IPS-18a (cell line): ENCODE measurements at regions not wholly inside any gene's neighbourhood (a gene's known extent, or its start where the extent isn't known, plus 50 kb on each side); places are given as distances from the start of the nearest gene placed in this dataset.

Experiments
- H3K27ac ChIP-seq: one replicate; pipeline ENCODE4 v1.5.1; 2013; ENCODE audit warnings: low read length
- H3K27me3 ChIP-seq: one replicate; pipeline ENCODE4 v1.6.1; 2013; ENCODE audit warnings: mild to moderate bottlenecking, low read length; ENCODE audit not compliant: control insufficient read depth, insufficient read depth
- H3K36me3 ChIP-seq: one replicate; pipeline ENCODE4 v1.6.1; 2013; ENCODE audit warnings: low read depth, low read length; ENCODE audit not compliant: control insufficient read depth
- H3K4me1 ChIP-seq: one replicate; pipeline ENCODE4 v1.6.1; 2013; ENCODE audit warnings: low read depth, low read length; ENCODE audit not compliant: control insufficient read depth
- H3K4me3 ChIP-seq: one replicate; pipeline ENCODE4 v1.5.1; 2013; ENCODE audit warnings: low read length
- H3K9ac ChIP-seq: one replicate; pipeline ENCODE4 v1.6.1; 2013; ENCODE audit warnings: mild to moderate bottlenecking, low read length, moderate library complexity
- H3K9me3 ChIP-seq: one replicate; pipeline ENCODE4 v1.6.1; 2013; ENCODE audit warnings: low read depth, low read length; ENCODE audit not compliant: control insufficient read depth

- Histone ChIP-seq H3K9me3 (no peaks in the 10 kb centered on the region), H3K9ac (no peak overlapping the region), H3K4me1 (no peaks in the 10 kb centered on the region), H3K36me3 (no peaks in the 10 kb centered on the region), H3K4me3 (no peak overlapping the region), H3K27me3 (no peaks in the 10 kb centered on the region), H3K27ac (no peak overlapping the region)
Observed at GRCh38 chr13:82938644-82939043, 943.6 kb downstream of the SLITRK1 start.

GRCh38 chr13:82934000-82934399 is 948.3 kb downstream of the SLITRK1 start:
- Histone ChIP-seq H3K27me3 (no peaks in the 10 kb centered on the region), H3K4me1 (no peaks in the 10 kb centered on the region), H3K9me3 (no peaks in the 10 kb centered on the region), H3K4me3 (no peak overlapping the region), H3K27ac (no peak overlapping the region), H3K9ac (no peak overlapping the region), H3K36me3 (no peaks in the 10 kb centered on the region)

- no peaks in the 10 kb centered on the region for H3K9me3 ChIP-seq
- H3K9ac ChIP-seq, result no peak overlapping the region
- H3K27ac ChIP-seq, result no peak overlapping the region
- H3K36me3 ChIP-seq, result no peaks in the 10 kb centered on the region
- H3K4me3 ChIP-seq, result no peak overlapping the region
- no peaks in the 10 kb centered on the region for H3K4me1 ChIP-seq
- no peaks in the 10 kb centered on the region for H3K27me3 ChIP-seq
Observed at GRCh38 chr13:82925114-82925513, 957.2 kb downstream of the SLITRK1 start.

- no peaks in the 10 kb centered on the region for H3K4me1 ChIP-seq
- no peaks in the 10 kb centered on the region for H3K9me3 ChIP-seq
- H3K9ac ChIP-seq, result no peak overlapping the region
- H3K36me3 ChIP-seq, result no peaks in the 10 kb centered on the region
- no peak overlapping the region for H3K4me3 ChIP-seq
- H3K27ac ChIP-seq, result no peak overlapping the region
- no peaks in the 10 kb centered on the region for H3K27me3 ChIP-seq
Observed at GRCh38 chr13:82917984-82918383, 964.3 kb downstream of the SLITRK1 start.

- no peaks in the 10 kb centered on the region for H3K4me1 ChIP-seq
- H3K9ac ChIP-seq, result no peak overlapping the region
- H3K9me3 ChIP-seq, result no peaks in the 10 kb centered on the region
- no peaks in the 10 kb centered on the region for H3K36me3 ChIP-seq
- H3K27ac ChIP-seq, result no peak overlapping the region
- no peaks in the 10 kb centered on the region for H3K27me3 ChIP-seq
- H3K4me3 ChIP-seq, result no peak overlapping the region
Observed at GRCh38 chr13:82912564-82912963, 969.7 kb downstream of the SLITRK1 start.

- H3K4me1 ChIP-seq, result peaks cover 12% of the 10 kb centered on the region
- no peak overlapping the region for H3K27ac ChIP-seq
- no peaks in the 10 kb centered on the region for H3K9me3 ChIP-seq
- no peak overlapping the region for H3K9ac ChIP-seq
- H3K27me3 ChIP-seq, result peaks cover 3% of the 10 kb centered on the region
- H3K4me3 ChIP-seq, result no peak overlapping the region
- H3K36me3 ChIP-seq, result no peaks in the 10 kb centered on the region
Observed at GRCh38 chr13:82905071-82905470, 977.2 kb downstream of the SLITRK1 start.

GRCh38 chr13:82900453-82900852 is 981.8 kb downstream of the SLITRK1 start:
- no peak overlapping the region for H3K9ac ChIP-seq
- peaks cover 15% of the 10 kb centered on the region for H3K4me1 ChIP-seq
- peaks cover 10% of the 10 kb centered on the region for H3K9me3 ChIP-seq
- no peak overlapping the region for H3K27ac ChIP-seq
- no peaks in the 10 kb centered on the region for H3K36me3 ChIP-seq
- peaks cover 3% of the 10 kb centered on the region for H3K27me3 ChIP-seq
- peak overlapping the region; percentile 29 for H3K4me3 ChIP-seq

GRCh38 chr13:82898586-82898985 is 983.7 kb downstream of the SLITRK1 start:
- H3K36me3 ChIP-seq, result no peaks in the 10 kb centered on the region
- no peak overlapping the region for H3K9ac ChIP-seq
- H3K27me3 ChIP-seq, result peaks cover 3% of the 10 kb centered on the region
- peaks cover 15% of the 10 kb centered on the region for H3K4me1 ChIP-seq
- no peak overlapping the region for H3K4me3 ChIP-seq
- peaks cover 10% of the 10 kb centered on the region for H3K9me3 ChIP-seq
- no peak overlapping the region for H3K27ac ChIP-seq

GRCh38 chr13:82879921-82880320 is 1002.4 kb downstream of the SLITRK1 start:
- Histone ChIP-seq H3K27ac (no peak overlapping the region), H3K9ac (no peak overlapping the region), H3K27me3 (no peaks in the 10 kb centered on the region), H3K9me3 (no peaks in the 10 kb centered on the region), H3K36me3 (no peaks in the 10 kb centered on the region), H3K4me1 (no peaks in the 10 kb centered on the region), H3K4me3 (no peak overlapping the region)

GRCh38 chr13:82878536-82878935 is 1003.7 kb downstream of the SLITRK1 start:
- H3K27me3 ChIP-seq, result no peaks in the 10 kb centered on the region
- no peak overlapping the region for H3K9ac ChIP-seq
- no peak overlapping the region for H3K4me3 ChIP-seq
- H3K27ac ChIP-seq, result no peak overlapping the region
- no peaks in the 10 kb centered on the region for H3K4me1 ChIP-seq
- H3K36me3 ChIP-seq, result no peaks in the 10 kb centered on the region
- H3K9me3 ChIP-seq, result no peaks in the 10 kb centered on the region

- no peaks in the 10 kb centered on the region for H3K36me3 ChIP-seq
- no peak overlapping the region for H3K27ac ChIP-seq
- no peaks in the 10 kb centered on the region for H3K27me3 ChIP-seq
- no peak overlapping the region for H3K4me3 ChIP-seq
- no peaks in the 10 kb centered on the region for H3K4me1 ChIP-seq
- H3K9me3 ChIP-seq, result no peaks in the 10 kb centered on the region
- no peak overlapping the region for H3K9ac ChIP-seq
Observed at GRCh38 chr13:82867284-82867683, 1015.0 kb downstream of the SLITRK1 start.

- Histone ChIP-seq H3K27ac (no peak overlapping the region), H3K9me3 (no peaks in the 10 kb centered on the region), H3K4me3 (no peak overlapping the region), H3K36me3 (no peaks in the 10 kb centered on the region), H3K9ac (no peak overlapping the region), H3K4me1 (no peaks in the 10 kb centered on the region), H3K27me3 (no peaks in the 10 kb centered on the region)
Observed at GRCh38 chr13:82850644-82851043, 1031.6 kb downstream of the SLITRK1 start.
